ENCODE measurements at regions not wholly inside any gene's neighbourhood (a gene's known extent, or its start where the extent isn't known, plus 50 kb on each side); places are given as distances from the start of the nearest gene placed in this dataset.
"Not testable (repeated sequence)": the region's sequence is repeated elsewhere in the genome, so short reads cannot be mapped to it uniquely, and the experiment has no call there.

DNA sequence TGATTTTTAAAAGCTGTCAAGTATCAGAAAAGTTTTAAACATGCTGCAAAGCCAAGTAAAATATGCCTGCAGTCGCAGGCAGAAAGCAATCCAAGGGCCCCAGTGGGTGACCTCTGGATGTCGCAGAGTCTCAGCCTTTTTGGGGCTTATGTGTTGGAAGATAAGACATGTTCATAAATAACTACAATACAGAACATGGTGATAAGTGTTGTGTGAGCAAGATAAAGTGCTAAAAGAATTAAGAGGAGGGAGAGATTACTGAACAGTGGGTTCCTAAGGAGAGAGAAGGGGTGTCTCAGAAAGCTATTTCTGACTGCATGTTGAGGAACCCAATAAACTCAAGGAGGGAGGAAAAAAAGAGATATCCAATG, 78.9 kb upstream of the ADRB2 start:
- intact Hi-C loops (cut with DNase I): no loop called here
- H3K4me3 ChIP-seq: no peak overlapping the region
- no peaks in the 10 kb centered on the region for H3K4me1 ChIP-seq
- 42 to 45% methylated on average over 2 of the region's 2 CpGs for WGBS, 2 donors
- H3K36me3 ChIP-seq (replicated peaks in 1 of 2; ENCODE audit: insufficient read depth in 1 of 2, low read depth in 2 of 2): no peaks in the 10 kb centered on the region
- TF ChIP-seq POLR2A (IDR thresholded peaks at IDR 0.05): no peak
- TF ChIP-seq, protein P1, sequence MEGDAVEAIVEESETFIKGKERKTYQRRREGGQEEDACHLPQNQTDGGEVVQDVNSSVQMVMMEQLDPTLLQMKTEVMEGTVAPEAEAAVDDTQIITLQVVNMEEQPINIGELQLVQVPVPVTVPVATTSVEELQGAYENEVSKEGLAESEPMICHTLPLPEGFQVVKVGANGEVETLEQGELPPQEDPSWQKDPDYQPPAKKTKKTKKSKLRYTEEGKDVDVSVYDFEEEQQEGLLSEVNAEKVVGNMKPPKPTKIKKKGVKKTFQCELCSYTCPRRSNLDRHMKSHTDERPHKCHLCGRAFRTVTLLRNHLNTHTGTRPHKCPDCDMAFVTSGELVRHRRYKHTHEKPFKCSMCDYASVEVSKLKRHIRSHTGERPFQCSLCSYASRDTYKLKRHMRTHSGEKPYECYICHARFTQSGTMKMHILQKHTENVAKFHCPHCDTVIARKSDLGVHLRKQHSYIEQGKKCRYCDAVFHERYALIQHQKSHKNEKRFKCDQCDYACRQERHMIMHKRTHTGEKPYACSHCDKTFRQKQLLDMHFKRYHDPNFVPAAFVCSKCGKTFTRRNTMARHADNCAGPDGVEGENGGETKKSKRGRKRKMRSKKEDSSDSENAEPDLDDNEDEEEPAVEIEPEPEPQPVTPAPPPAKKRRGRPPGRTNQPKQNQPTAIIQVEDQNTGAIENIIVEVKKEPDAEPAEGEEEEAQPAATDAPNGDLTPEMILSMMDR (IDR thresholded peaks at IDR 0.05): no peak
- DNase-seq (no peak), ATAC-seq (no peak)
- H3K27ac ChIP-seq: no peak overlapping the region
- no peaks in the 10 kb centered on the region for H3K27me3 ChIP-seq
- no peaks in the 10 kb centered on the region for H3K9me3 ChIP-seq

DNA sequence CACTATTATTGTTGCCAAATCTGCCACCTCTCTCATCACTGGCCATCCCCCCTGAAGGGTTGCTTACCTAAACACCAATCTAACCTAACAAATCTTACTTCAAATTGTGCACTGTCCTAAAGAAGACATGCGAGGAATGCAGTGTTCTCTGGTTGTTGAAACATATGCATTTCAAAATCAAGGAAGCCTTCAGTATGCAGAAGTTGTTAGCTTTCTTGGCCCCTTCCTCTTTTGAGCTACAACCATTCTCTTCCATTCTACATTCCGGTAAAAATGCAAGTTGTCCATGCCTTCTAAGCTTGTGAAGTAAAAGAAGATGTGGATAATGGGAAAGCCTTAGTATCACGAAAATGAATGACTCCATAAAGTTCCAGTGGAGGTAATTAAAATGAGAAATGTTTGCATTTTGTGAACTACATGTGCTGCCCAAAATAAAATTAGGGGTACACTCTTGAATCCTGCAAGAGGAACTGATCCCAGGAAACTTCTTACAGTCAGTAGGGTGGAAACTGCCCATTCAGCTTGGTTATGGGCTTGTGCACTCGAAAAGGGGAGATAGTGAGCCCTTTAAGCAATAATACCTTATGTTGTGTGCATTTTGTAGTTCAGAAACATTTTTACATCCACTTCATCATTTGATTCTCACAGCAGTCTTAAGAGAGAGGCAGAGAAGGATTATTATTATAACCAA, 77.6 kb upstream of the ADRB2 start:
- H3K9me3 ChIP-seq: no peaks in the 10 kb centered on the region
- H3K27me3 ChIP-seq: no peaks in the 10 kb centered on the region
- H3K4me3 ChIP-seq: no peak overlapping the region
- H3K36me3 ChIP-seq (replicated peaks in 1 of 2; ENCODE audit: insufficient read depth in 1 of 2, low read depth in 2 of 2): no peaks in the 10 kb centered on the region
- no peaks in the 10 kb centered on the region for H3K4me1 ChIP-seq
- DNase-seq (no peak), ATAC-seq (no peak)
- TF ChIP-seq, protein P1 (IDR thresholded peaks at IDR 0.05): no peak
- TF ChIP-seq POLR2A (IDR thresholded peaks at IDR 0.05): no peak
- intact Hi-C loops (cut with DNase I): no loop called here
- H3K27ac ChIP-seq: no peak overlapping the region
- 56 to 82% methylated on average over 4 of the region's 4 CpGs for WGBS, 2 donors

DNA sequence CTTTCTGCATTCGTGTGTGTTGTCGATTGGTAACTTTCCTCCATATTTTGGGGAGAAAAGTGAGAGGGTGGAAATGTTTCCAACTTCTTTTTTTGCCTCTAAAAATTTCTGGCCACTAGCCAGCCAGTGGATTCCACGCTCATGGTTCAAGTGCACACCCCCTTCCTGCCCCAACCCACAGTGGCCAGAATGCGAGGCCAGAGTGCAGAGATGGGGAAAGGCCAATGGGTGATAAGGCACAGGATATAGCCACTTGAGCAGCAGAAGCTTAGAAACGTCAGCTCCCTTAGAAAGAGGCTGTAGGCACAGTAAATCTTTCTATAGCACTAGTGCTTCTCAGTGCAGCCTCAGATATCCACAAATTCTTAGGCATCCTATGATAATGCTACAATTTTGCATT, 75.8 kb upstream of the ADRB2 start:
- ATAC-seq (no peak), DNase-seq (no peak)
- Histone ChIP-seq H3K4me1 (no peaks in the 10 kb centered on the region), H3K27me3 (no peaks in the 10 kb centered on the region), H3K27ac (no peak overlapping the region), H3K9me3 (no peaks in the 10 kb centered on the region), H3K36me3 (replicated peaks in 1 of 2; ENCODE audit: insufficient read depth in 1 of 2, low read depth in 2 of 2) (no peaks in the 10 kb centered on the region), H3K4me3 (no peak overlapping the region)
- 60 to 67% methylated on average over 5 of the region's 5 CpGs for WGBS, 2 donors
- no peak for TF ChIP-seq POLR2A (IDR thresholded peaks at IDR 0.05)
- TF ChIP-seq, protein P1 (IDR thresholded peaks at IDR 0.05): no peak
- intact Hi-C loops (cut with DNase I): no loop called here

DNA sequence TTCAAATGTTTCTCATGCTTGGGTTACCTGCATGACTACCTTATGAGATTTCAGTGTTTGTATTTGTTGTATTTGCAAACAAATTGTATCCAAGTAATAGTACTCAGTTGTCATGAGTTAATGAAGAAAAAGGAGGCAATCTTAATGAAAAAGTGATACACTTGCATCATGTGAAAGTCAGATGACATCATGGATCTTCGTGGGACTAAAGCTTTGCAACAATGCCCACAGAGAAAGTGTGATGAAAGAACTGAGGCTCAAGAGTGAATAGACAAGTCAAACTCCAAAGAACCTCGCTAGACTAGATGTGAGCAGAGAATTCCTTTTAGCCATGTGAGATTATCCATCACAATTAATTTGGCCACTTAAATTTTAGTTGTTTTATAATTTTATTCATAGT, 75.4 kb upstream of the ADRB2 start:
- TF ChIP-seq, protein P1 (IDR thresholded peaks at IDR 0.05): no peak
- no peak for TF ChIP-seq POLR2A (IDR thresholded peaks at IDR 0.05)
- no peak for DNase-seq
- H3K27ac ChIP-seq: no peak overlapping the region
- 52% methylated on average over 2 of the region's 2 CpGs for WGBS, 2 donors
- no peaks in the 10 kb centered on the region for H3K27me3 ChIP-seq
- H3K4me1 ChIP-seq: no peaks in the 10 kb centered on the region
- H3K4me3 ChIP-seq: no peak overlapping the region
- no peak for ATAC-seq
- intact Hi-C loops (cut with DNase I): no loop called here
- no peaks in the 10 kb centered on the region for H3K36me3 ChIP-seq (replicated peaks in 1 of 2; ENCODE audit: insufficient read depth in 1 of 2, low read depth in 2 of 2)
- H3K9me3 ChIP-seq: no peaks in the 10 kb centered on the region

DNA sequence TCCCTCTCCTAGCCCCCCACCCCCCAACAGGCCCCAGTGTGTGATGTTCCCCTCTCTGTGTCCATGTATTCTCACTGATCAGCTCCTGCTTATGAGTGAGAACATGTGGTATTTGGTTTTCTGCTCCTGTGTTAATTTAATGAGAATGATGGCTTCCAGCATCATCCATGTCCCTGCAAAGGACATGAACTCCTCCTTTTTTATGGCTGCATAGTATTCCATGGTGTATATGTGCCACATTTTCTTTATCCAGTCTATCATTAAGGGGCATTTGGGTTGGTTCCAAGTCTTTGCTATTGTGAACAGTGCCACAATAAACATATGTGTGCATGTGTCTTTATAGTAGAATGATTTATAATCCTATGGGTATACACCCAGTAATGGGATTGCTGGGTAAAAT, 74.0 kb upstream of the ADRB2 start:
- H3K36me3 ChIP-seq (replicated peaks in 1 of 2; ENCODE audit: insufficient read depth in 1 of 2, low read depth in 2 of 2); H3K4me1 ChIP-seq; H3K9me3 ChIP-seq; intact Hi-C loops (cut with DNase I); H3K27me3 ChIP-seq; DNase-seq; ATAC-seq; H3K4me3 ChIP-seq; H3K27ac ChIP-seq: not testable (repeated sequence)
